ENCODE measurements at regions not wholly inside any gene's neighbourhood (a gene's known extent, or its start where the extent isn't known, plus 50 kb on each side); places are given as distances from the start of the nearest gene placed in this dataset.

DNA sequence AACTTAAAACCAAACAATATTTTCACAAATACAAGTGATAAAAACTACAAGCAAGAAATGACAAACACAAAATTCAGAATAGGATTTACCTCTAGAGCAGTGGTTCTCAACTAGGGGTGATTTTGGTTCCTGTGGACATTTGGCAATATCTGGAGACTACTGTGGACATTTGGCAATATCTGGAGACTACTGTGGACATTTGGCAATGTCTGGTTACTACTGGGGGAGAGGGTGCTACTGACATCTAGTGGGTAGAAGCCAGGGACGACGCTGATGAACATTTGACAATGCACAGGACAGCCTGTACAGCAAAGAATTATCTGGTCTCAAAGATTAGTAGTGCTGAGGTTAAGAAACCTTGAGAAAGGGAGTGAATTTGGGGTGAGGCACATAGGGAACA lies 169.8 kb downstream of the CLCN4 start:
- Histone ChIP-seq H3K4me3 (replicated peaks in 1 of 2; ENCODE audit: low read depth in 1 of 2, low read length in 2 of 2) (no peak overlapping the region), H3K9me2 (ENCODE audit: insufficient read depth) (no peaks in the 10 kb centered on the region), H4K20me1 (ENCODE audit: insufficient read depth) (no peaks in the 10 kb centered on the region), H3K36me3 (ENCODE audit: control insufficient read depth in 1 of 2, insufficient read depth in 2 of 2, low read length in 2 of 2) (no peaks in the 10 kb centered on the region), H3K4me2 (ENCODE audit: low read length) (no peak overlapping the region), H3K9ac (ENCODE audit: low read length) (no peak overlapping the region), H3K27ac (ENCODE audit: low read depth, low read length) (no peak overlapping the region), H3K4me1 (ENCODE audit: control insufficient read depth in 1 of 2, insufficient read depth in 2 of 2, low read length in 2 of 2) (peaks cover 7 to 12% of the 10 kb centered on the region in 2 experiments; a peak in 3 of 4 replicates), H3K27me3 (ENCODE audit: insufficient read depth, low read length) (no peaks in the 10 kb centered on the region), H2AFZ (ENCODE audit: low read depth, low read length, poor library complexity, severe bottlenecking) (no peak overlapping the region), H3K79me2 (ENCODE audit: insufficient read depth, low read length) (no peaks in the 10 kb centered on the region), H3K9me3 (ENCODE audit: control insufficient read depth in 1 of 2, insufficient read depth in 1 of 2, low read depth in 1 of 2, low read length in 2 of 2) (no peaks in the 10 kb centered on the region)
- TF ChIP-seq ZNF274 (IDR thresholded peaks at IDR 0.05; ENCODE audit: low read depth, low read length) (no peak), CEBPB (IDR thresholded peaks at IDR 0.05; ENCODE audit: low read depth) (peak; percentile 38; the same call in 1 of the 2 replicates), POLR2A (IDR thresholded peaks at IDR 0.05; ENCODE audit: borderline replicate concordance, extremely low read depth, insufficient read depth, insufficient read length) (no peak), EGR1 (IDR thresholded peaks at IDR 0.05; ENCODE audit: low read depth) (no peak), TCF7L2 (IDR thresholded peaks at IDR 0.05; ENCODE audit: borderline replicate concordance, extremely low read depth, insufficient read depth, insufficient read length) (no peak), POLR2AphosphoS5 (IDR thresholded peaks at IDR 0.05; ENCODE audit: low read depth, low read length) (no peak), ZFX (IDR thresholded peaks at IDR 0.05) (no peak), EZH2phosphoT487 (IDR thresholded peaks at IDR 0.05; ENCODE audit: borderline replicate concordance) (no peak), FOSL1 (IDR thresholded peaks at IDR 0.05; ENCODE audit: low read depth) (no peak), SRF (IDR thresholded peaks at IDR 0.05; ENCODE audit: low read depth) (no peak), EZH2 (IDR thresholded peaks at IDR 0.05) (no peak), RAD21 (IDR thresholded peaks at IDR 0.05; ENCODE audit: low read depth) (peak; percentile 67), SP1 (IDR thresholded peaks at IDR 0.05; ENCODE audit: low read depth) (no peak), ELF1 (IDR thresholded peaks at IDR 0.05; ENCODE audit: borderline replicate concordance, low read depth) (no peak), SIN3A (IDR thresholded peaks at IDR 0.05; ENCODE audit: low read depth) (no peak), JUND (IDR thresholded peaks at IDR 0.05) (no peak)
- TF ChIP-seq, protein P1, sequence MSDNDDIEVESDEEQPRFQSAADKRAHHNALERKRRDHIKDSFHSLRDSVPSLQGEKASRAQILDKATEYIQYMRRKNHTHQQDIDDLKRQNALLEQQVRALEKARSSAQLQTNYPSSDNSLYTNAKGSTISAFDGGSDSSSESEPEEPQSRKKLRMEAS (IDR thresholded peaks at IDR 0.05), result no peak
- TF ChIP-seq, protein P2, sequence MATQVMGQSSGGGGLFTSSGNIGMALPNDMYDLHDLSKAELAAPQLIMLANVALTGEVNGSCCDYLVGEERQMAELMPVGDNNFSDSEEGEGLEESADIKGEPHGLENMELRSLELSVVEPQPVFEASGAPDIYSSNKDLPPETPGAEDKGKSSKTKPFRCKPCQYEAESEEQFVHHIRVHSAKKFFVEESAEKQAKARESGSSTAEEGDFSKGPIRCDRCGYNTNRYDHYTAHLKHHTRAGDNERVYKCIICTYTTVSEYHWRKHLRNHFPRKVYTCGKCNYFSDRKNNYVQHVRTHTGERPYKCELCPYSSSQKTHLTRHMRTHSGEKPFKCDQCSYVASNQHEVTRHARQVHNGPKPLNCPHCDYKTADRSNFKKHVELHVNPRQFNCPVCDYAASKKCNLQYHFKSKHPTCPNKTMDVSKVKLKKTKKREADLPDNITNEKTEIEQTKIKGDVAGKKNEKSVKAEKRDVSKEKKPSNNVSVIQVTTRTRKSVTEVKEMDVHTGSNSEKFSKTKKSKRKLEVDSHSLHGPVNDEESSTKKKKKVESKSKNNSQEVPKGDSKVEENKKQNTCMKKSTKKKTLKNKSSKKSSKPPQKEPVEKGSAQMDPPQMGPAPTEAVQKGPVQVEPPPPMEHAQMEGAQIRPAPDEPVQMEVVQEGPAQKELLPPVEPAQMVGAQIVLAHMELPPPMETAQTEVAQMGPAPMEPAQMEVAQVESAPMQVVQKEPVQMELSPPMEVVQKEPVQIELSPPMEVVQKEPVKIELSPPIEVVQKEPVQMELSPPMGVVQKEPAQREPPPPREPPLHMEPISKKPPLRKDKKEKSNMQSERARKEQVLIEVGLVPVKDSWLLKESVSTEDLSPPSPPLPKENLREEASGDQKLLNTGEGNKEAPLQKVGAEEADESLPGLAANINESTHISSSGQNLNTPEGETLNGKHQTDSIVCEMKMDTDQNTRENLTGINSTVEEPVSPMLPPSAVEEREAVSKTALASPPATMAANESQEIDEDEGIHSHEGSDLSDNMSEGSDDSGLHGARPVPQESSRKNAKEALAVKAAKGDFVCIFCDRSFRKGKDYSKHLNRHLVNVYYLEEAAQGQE (IDR thresholded peaks at IDR 0.05; ENCODE audit: low read depth), result no peak
- TF ChIP-seq, protein P3, sequence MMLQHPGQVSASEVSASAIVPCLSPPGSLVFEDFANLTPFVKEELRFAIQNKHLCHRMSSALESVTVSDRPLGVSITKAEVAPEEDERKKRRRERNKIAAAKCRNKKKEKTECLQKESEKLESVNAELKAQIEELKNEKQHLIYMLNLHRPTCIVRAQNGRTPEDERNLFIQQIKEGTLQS (IDR thresholded peaks at IDR 0.05), result no peak
- TF ChIP-seq, protein P4, sequence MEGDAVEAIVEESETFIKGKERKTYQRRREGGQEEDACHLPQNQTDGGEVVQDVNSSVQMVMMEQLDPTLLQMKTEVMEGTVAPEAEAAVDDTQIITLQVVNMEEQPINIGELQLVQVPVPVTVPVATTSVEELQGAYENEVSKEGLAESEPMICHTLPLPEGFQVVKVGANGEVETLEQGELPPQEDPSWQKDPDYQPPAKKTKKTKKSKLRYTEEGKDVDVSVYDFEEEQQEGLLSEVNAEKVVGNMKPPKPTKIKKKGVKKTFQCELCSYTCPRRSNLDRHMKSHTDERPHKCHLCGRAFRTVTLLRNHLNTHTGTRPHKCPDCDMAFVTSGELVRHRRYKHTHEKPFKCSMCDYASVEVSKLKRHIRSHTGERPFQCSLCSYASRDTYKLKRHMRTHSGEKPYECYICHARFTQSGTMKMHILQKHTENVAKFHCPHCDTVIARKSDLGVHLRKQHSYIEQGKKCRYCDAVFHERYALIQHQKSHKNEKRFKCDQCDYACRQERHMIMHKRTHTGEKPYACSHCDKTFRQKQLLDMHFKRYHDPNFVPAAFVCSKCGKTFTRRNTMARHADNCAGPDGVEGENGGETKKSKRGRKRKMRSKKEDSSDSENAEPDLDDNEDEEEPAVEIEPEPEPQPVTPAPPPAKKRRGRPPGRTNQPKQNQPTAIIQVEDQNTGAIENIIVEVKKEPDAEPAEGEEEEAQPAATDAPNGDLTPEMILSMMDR (IDR thresholded peaks at IDR 0.05 in 2 of 3, conservative IDR thresholded peaks at IDR 0.05 in 1 of 3; ENCODE audit: borderline replicate concordance in 1 of 3, insufficient read depth in 1 of 3, low read depth in 2 of 3, low read length in 2 of 3), result peak; percentile 46 to 57 (median 57); a peak in 5 of 6 replicates
- TF ChIP-seq, protein P5, sequence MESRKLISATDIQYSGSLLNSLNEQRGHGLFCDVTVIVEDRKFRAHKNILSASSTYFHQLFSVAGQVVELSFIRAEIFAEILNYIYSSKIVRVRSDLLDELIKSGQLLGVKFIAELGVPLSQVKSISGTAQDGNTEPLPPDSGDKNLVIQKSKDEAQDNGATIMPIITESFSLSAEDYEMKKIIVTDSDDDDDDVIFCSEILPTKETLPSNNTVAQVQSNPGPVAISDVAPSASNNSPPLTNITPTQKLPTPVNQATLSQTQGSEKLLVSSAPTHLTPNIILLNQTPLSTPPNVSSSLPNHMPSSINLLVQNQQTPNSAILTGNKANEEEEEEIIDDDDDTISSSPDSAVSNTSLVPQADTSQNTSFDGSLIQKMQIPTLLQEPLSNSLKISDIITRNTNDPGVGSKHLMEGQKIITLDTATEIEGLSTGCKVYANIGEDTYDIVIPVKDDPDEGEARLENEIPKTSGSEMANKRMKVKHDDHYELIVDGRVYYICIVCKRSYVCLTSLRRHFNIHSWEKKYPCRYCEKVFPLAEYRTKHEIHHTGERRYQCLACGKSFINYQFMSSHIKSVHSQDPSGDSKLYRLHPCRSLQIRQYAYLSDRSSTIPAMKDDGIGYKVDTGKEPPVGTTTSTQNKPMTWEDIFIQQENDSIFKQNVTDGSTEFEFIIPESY (IDR thresholded peaks at IDR 0.05; ENCODE audit: extremely low read depth, insufficient replicate concordance, low read length), result no peak
- ChIA-PET POLR2A (no interaction called here), RAD21 (ENCODE audit: low non-redundant PET in 1 of 2, low total read pairs in 2 of 2, uncharacterized antibody in 2 of 2, unreplicated experiment in 2 of 2) (no interaction called here), CTCF (interaction anchor here (0.9 kb wide), 1 partner anchor 136 kb away, joined by 5 read pairs; no protein-coding TSS in a partner anchor)
- peak; percentile 87 for ATAC-seq
- no TSS peak for BruUV-seq (replicated peaks)
- DNase-seq (ENCODE audit: low read depth, low spot score), result peak; percentile 22
- intact Hi-C loops (cut with micrococcal nuclease), result loop anchor here (1.0 kb wide), 2 partner anchors 136 to 310 kb away; no protein-coding TSS in a partner anchor

All from HCT116 (cell line).